H1 (cell line): ENCODE measurements at regions not wholly inside any gene's neighbourhood (a gene's known extent, or its start where the extent isn't known, plus 50 kb on each side); places are given as distances from the start of the nearest gene placed in this dataset.

Source experiments
- CTCF ChIA-PET: fragments of 300-600 bp; sonication (Branson Sonifier 250); formaldehyde crosslinking; loops from one replicate; lab custom pipeline; 2021; ENCODE audit not compliant: partially characterized antibody; lab: Charles Lee
- POLR2A ChIA-PET: fragments of 300-600 bp; sonication (Branson Sonifier 250); formaldehyde crosslinking; loops from one replicate; lab custom pipeline; 2021; ENCODE audit warnings: inconsistent platforms; ENCODE audit not compliant: partially characterized antibody; lab: Charles Lee
- DNase-seq, 2 experiments: peaks; one replicate each; pipeline versions ENCODE4 v3.0.0 to v3.0.0-alpha.2; 2010 to 2022; ENCODE audit warnings: low spot score in 2 of 2, low read depth in 1 of 2, mixed read lengths in 1 of 2
- FAIRE-seq: peaks from 2 replicates; lab custom pipeline; 2011; peaks lifted over from hg19 to GRCh38; lab: Jason Lieb, UNC
- H2AFZ ChIP-seq: 2 replicates; pipeline ENCODE4 v1.8.1; 2012; ENCODE audit warnings: low read length, inconsistent platforms
- H2AK5ac ChIP-seq: 2 replicates; pipeline ENCODE4 v1.6.1; 2013; ENCODE audit warnings: low read depth, low read length
- H2BK120ac ChIP-seq: replicated peaks from 2 replicates; pipeline ENCODE3; 2013; ENCODE audit warnings: low read depth, low read length, inconsistent platforms
- H2BK12ac ChIP-seq: 2 replicates; pipeline ENCODE4 v1.6.1; 2013; ENCODE audit warnings: low read depth, low read length
- H2BK15ac ChIP-seq: 2 replicates; pipeline ENCODE4 v1.6.1; 2013; ENCODE audit warnings: low read length
- H2BK20ac ChIP-seq: 2 replicates; pipeline ENCODE4 v1.6.1; 2013; ENCODE audit warnings: low read length
- H2BK5ac ChIP-seq: 2 replicates; pipeline ENCODE4 v1.6.1; 2013; ENCODE audit warnings: low read depth, low read length
- H3K14ac ChIP-seq: 2 replicates; pipeline ENCODE4 v1.6.1; 2013; ENCODE audit warnings: inconsistent platforms; ENCODE audit not compliant: insufficient read length
- H3K18ac ChIP-seq: 2 replicates; pipeline ENCODE4 v1.6.1; 2013; ENCODE audit warnings: low read length; ENCODE audit errors: extremely low read depth
- H3K23ac ChIP-seq: 2 replicates; pipeline ENCODE4 v1.6.1; 2013; ENCODE audit warnings: inconsistent platforms; ENCODE audit not compliant: insufficient read length
- H3K23me2 ChIP-seq: 2 replicates; pipeline ENCODE4 v1.6.1; 2013; ENCODE audit warnings: low read depth, low read length
- H3K27ac ChIP-seq: 2 replicates; pipeline ENCODE4 v1.6.1; 2011; ENCODE audit warnings: low read depth, low read length, inconsistent platforms
- H3K27me3 ChIP-seq, 4 experiments: replicated peaks in 1 of 4; 1 replicate in 1 of 4; 2 replicates in 3 of 4; pipeline versions ENCODE4 v1.6.1 to v1.8.1; 2011 to 2013; ENCODE audit warnings: low read length in 3 of 4, mild to moderate bottlenecking in 3 of 4, inconsistent platforms in 2 of 4, mixed read lengths in 2 of 4, moderate library complexity in 1 of 4; ENCODE audit not compliant: control insufficient read depth in 3 of 4, insufficient read depth in 3 of 4; ENCODE audit errors: extremely low read depth in 1 of 4
- H3K36me3 ChIP-seq, 4 experiments: 2 replicates each; pipeline versions ENCODE4 v1.6.1 to v1.8.1; 2011 to 2013; ENCODE audit warnings: mild to moderate bottlenecking in 4 of 4, low read length in 3 of 4, moderate library complexity in 2 of 4, control low read depth in 1 of 4, inconsistent platforms in 1 of 4; ENCODE audit not compliant: insufficient read depth in 4 of 4, control insufficient read depth in 2 of 4
- H3K4ac ChIP-seq: replicated peaks from 2 replicates; pipeline ENCODE3; 2013; ENCODE audit warnings: low read length, low read depth, mixed read lengths, inconsistent platforms; ENCODE audit not compliant: insufficient read length
- H3K4me1 ChIP-seq, 4 experiments: replicated peaks in 1 of 4; 1 replicate in 1 of 4; 2 replicates in 3 of 4; pipeline versions ENCODE4 v1.6.1 to v1.8.1; 2011 to 2013; ENCODE audit warnings: low read length in 3 of 4, inconsistent platforms in 2 of 4, mixed read lengths in 1 of 4; ENCODE audit not compliant: insufficient read depth in 4 of 4, control insufficient read depth in 3 of 4
- H3K4me2 ChIP-seq, 2 experiments: 2 replicates each; pipeline versions ENCODE4 v1.6.1 to v1.8.1; 2011 to 2013; ENCODE audit warnings: low read depth in 2 of 2, low read length in 2 of 2, control low read depth in 1 of 2, inconsistent platforms in 1 of 2, mild to moderate bottlenecking in 1 of 2; ENCODE audit not compliant: insufficient read depth in 1 of 2
- H3K4me3 ChIP-seq, 4 experiments: fragments of 200-600, 300-600 bp in 1 of 4; sonication (generic), shearing (Covaris generic), sonication (Bioruptor Twin) in 1 of 4; 2 replicates each; pipeline versions ENCODE4 v1.5.1 to v1.8.1; 2011 to 2016; ENCODE audit warnings: low read length in 4 of 4, low read depth in 3 of 4, control low read depth in 2 of 4, inconsistent platforms in 2 of 4, mild to moderate bottlenecking in 2 of 4, mixed read lengths in 1 of 4, moderate library complexity in 1 of 4; ENCODE audit not compliant: insufficient read depth in 2 of 4; ENCODE audit errors: extremely low read depth in 1 of 4
- H3K56ac ChIP-seq: replicated peaks from 2 replicates; pipeline ENCODE3; 2013; ENCODE audit warnings: low read depth, mild to moderate bottlenecking, mixed read lengths, low read length, inconsistent platforms; ENCODE audit not compliant: insufficient read length
- H3K79me1 ChIP-seq: 2 replicates; pipeline ENCODE4 v1.6.1; 2013; ENCODE audit warnings: low read depth, low read length, control low read depth
- H3K79me2 ChIP-seq, 2 experiments: 2 replicates each; pipeline versions ENCODE4 v1.6.1 to v1.8.1; 2012 to 2013; ENCODE audit warnings: low read length in 2 of 2, mild to moderate bottlenecking in 2 of 2, inconsistent platforms in 1 of 2; ENCODE audit not compliant: insufficient read depth in 2 of 2, control insufficient read depth in 1 of 2
- H3K9ac ChIP-seq, 4 experiments: replicated peaks in 1 of 4; 1 replicate in 1 of 4; 2 replicates in 3 of 4; pipeline versions ENCODE4 v1.6.1 to v1.8.1; 2011 to 2013; ENCODE audit warnings: low read depth in 3 of 4, low read length in 3 of 4, control low read depth in 2 of 4, mild to moderate bottlenecking in 2 of 4, moderate library complexity in 2 of 4, inconsistent platforms in 1 of 4; ENCODE audit errors: extremely low read depth in 1 of 4
- H3K9me3 ChIP-seq, 2 experiments: 2 replicates each; pipeline versions ENCODE4 v1.6.1 to v1.8.1; 2012 to 2013; ENCODE audit warnings: mild to moderate bottlenecking in 2 of 2, moderate library complexity in 2 of 2, control low read depth in 1 of 2, inconsistent platforms in 1 of 2, low read depth in 1 of 2, low read length in 1 of 2, mixed read lengths in 1 of 2; ENCODE audit not compliant: insufficient read depth in 2 of 2
- H4K20me1 ChIP-seq, 2 experiments: replicated peaks in 1 of 2; 2 replicates each; pipeline versions ENCODE3 to v1.8.1; 2011 to 2013; ENCODE audit warnings: inconsistent platforms in 2 of 2, low read length in 2 of 2, mild to moderate bottlenecking in 1 of 2; ENCODE audit not compliant: insufficient read depth in 2 of 2, control insufficient read depth in 1 of 2
- H4K5ac ChIP-seq: 2 replicates; pipeline ENCODE4 v1.6.1; 2013; ENCODE audit warnings: low read length, low read depth, mixed read lengths, inconsistent platforms; ENCODE audit not compliant: insufficient read length
- H4K8ac ChIP-seq: 2 replicates; pipeline ENCODE4 v1.8.0; 2013; ENCODE audit warnings: mild to moderate bottlenecking, moderate library complexity, low read length, inconsistent platforms; ENCODE audit not compliant: insufficient read depth; ENCODE audit errors: extremely low read depth
- H4K91ac ChIP-seq: replicated peaks from 2 replicates; pipeline ENCODE3; 2013; ENCODE audit warnings: low read length, mixed read lengths, inconsistent platforms; ENCODE audit not compliant: insufficient read length
- ATF2 ChIP-seq: IDR thresholded peaks from 2 replicates; pipeline ENCODE4 v1.6.1; 2012; ENCODE audit warnings: low read length, inconsistent platforms
- CBX8 ChIP-seq: fragments of 300-800, 300-1000 bp; sonication (generic); IDR thresholded peaks from 2 replicates; pipeline ENCODE4 v1.7.1; 2016; ENCODE audit warnings: low read depth, low read length, borderline replicate concordance
- CEBPB ChIP-seq: IDR thresholded peaks from 2 replicates; pipeline ENCODE4 v1.6.1; 2012; ENCODE audit warnings: low read depth, low read length
- CREB1 ChIP-seq: IDR thresholded peaks from 2 replicates; pipeline ENCODE4 v1.6.1; 2012; ENCODE audit warnings: inconsistent platforms
- EZH2 ChIP-seq: fragments of 200-600 bp; sonication (generic); IDR thresholded peaks from 2 replicates; pipeline ENCODE4 v1.7.1; 2012; ENCODE audit warnings: low read depth, mild to moderate bottlenecking, moderate library complexity, low read length, inconsistent platforms; ENCODE audit not compliant: severe bottlenecking
- MAX ChIP-seq: IDR thresholded peaks from 2 replicates; pipeline ENCODE4 v1.6.1; 2012; ENCODE audit warnings: inconsistent platforms
- POLR2A ChIP-seq, 2 experiments: IDR thresholded peaks; 1 replicate in 1 of 2; 2 replicates in 1 of 2; pipeline ENCODE4 v1.6.1; 2011; ENCODE audit warnings: low read depth in 2 of 2, low read length in 2 of 2, mild to moderate bottlenecking in 2 of 2; ENCODE audit errors: control extremely low read depth in 1 of 2
- SIX5 ChIP-seq: IDR thresholded peaks from 2 replicates; pipeline ENCODE4 v1.6.1; 2011; ENCODE audit warnings: mild to moderate bottlenecking, low read depth, low read length
- SUZ12 ChIP-seq: fragments of 200-600 bp; sonication (generic); IDR thresholded peaks from 2 replicates; pipeline ENCODE4 v1.6.1; 2012; ENCODE audit warnings: mild to moderate bottlenecking, inconsistent platforms, low read length, moderate library complexity, mixed read lengths

GRCh38 chrX:147735364-147735763 lies 176.4 kb upstream of the FMR1 start:
- Histone ChIP-seq H3K23ac (no peak overlapping the region), H3K9me3 (no peaks in the 10 kb centered on the region), H3K14ac (no peak overlapping the region), H2BK15ac (no peak overlapping the region), H3K23me2 (no peaks in the 10 kb centered on the region), H4K5ac (no peak overlapping the region), H2AK5ac (no peak overlapping the region), H3K36me3 (no peaks in the 10 kb centered on the region), H2BK5ac (no peak overlapping the region), H3K79me2 (no peaks in the 10 kb centered on the region), H4K20me1 (no peaks in the 10 kb centered on the region), H2BK120ac (no peak overlapping the region), H4K8ac (no peak overlapping the region), H2AFZ (no peak overlapping the region), H3K9ac (no peak overlapping the region), H3K4me2 (no peak overlapping the region), H3K18ac (no peak overlapping the region), H3K4me3 (no peak overlapping the region), H3K4me1 (no peaks in the 10 kb centered on the region; a peak in 1 of 7 replicates), H3K79me1 (no peaks in the 10 kb centered on the region), H2BK20ac (no peak overlapping the region), H3K27me3 (no peaks in the 10 kb centered on the region), H3K56ac (no peak overlapping the region), H4K91ac (no peak overlapping the region), H2BK12ac (no peak overlapping the region), H3K27ac (no peak overlapping the region), H3K4ac (no peak overlapping the region)
- no peak for FAIRE-seq
- POLR2A ChIA-PET, result no interaction called here
- CTCF ChIA-PET, result no interaction called here
- no peak for DNase-seq
- TF ChIP-seq EZH2 (no peak), CBX8 (no peak), ATF2 (no peak), MAX (no peak), CREB1 (no peak), SIX5 (no peak), SUZ12 (no peak), CEBPB (no peak), POLR2A (IDR thresholded peaks at IDR 0.05; ENCODE audit: control extremely low read depth in 1 of 2, low read depth in 2 of 2, low read length in 2 of 2) (no peak)
